NB4 (cell line): ENCODE measurements at regions not wholly inside any gene's neighbourhood (a gene's known extent, or its start where the extent isn't known, plus 50 kb on each side); places are given as distances from the start of the nearest gene placed in this dataset.

Experiments used
- DNase-seq: peaks from one replicate; pipeline ENCODE4 v3.0.0; 2010; ENCODE audit warnings: low read depth
- H3K4me3 ChIP-seq: one replicate; pipeline ENCODE4 v1.5.1; 2011; ENCODE audit warnings: mild to moderate bottlenecking, low read depth, low read length, moderate library complexity
- CTCF ChIP-seq: IDR thresholded peaks from one replicate; pipeline ENCODE4 v1.5.1; 2012; ENCODE audit warnings: low read depth, low read length
- MYC ChIP-seq: IDR thresholded peaks from 2 replicates; pipeline ENCODE4 v1.6.1; 2011; ENCODE audit warnings: low read depth, low read length
- POLR2A ChIP-seq: IDR thresholded peaks from 2 replicates; pipeline ENCODE4 v1.6.1; 2011; ENCODE audit warnings: mild to moderate bottlenecking; ENCODE audit not compliant: insufficient read length; ENCODE audit errors: extremely low read depth
- TF ChIP-seq, protein P1 (sequence below): IDR thresholded peaks from 2 replicates; pipeline ENCODE4 v1.6.1; 2011; ENCODE audit warnings: low read depth, low read length

- H3K4me3 ChIP-seq, result no peak overlapping the region
- no peak for DNase-seq
- TF ChIP-seq CTCF (no peak), MYC (no peak)
Measured at GRCh38 chr18:56083523-56084287, 495.7 kb upstream of the TCF4 start.

DNA sequence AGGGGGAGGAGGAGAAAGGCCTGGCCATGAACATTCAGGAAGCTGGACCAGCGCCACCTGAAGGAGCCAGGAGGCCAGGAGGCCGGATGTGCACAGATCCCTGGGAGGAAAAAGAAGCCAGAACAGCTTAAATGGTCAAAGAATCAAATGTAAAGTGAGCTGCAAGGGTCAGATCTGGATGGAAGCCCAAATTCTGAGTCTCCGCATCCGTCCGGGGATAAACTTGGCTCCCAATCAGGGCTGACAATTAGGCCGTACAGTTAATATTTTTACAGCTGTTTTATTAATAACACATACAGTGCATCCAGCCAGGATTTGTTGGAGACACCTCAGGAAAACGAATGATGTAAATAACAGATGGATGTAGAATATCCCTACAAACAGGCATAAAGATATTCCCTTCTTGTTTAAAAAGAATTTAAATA lies 495.1 kb upstream of the TCF4 start:
- no peak for DNase-seq
- TF ChIP-seq POLR2A (no peak), CTCF (no peak), MYC (no peak)
- TF ChIP-seq, protein P1, sequence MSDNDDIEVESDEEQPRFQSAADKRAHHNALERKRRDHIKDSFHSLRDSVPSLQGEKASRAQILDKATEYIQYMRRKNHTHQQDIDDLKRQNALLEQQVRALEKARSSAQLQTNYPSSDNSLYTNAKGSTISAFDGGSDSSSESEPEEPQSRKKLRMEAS, result no peak
- no peak overlapping the region for H3K4me3 ChIP-seq

- TF ChIP-seq, protein P1, result no peak
- no peak for TF ChIP-seq CTCF
- no peak for TF ChIP-seq MYC
- no peak for TF ChIP-seq POLR2A
- no peak for DNase-seq
- no peak overlapping the region for H3K4me3 ChIP-seq
Measured at GRCh38 chr18:56076723-56077122, 488.7 kb upstream of the TCF4 start.

DNA sequence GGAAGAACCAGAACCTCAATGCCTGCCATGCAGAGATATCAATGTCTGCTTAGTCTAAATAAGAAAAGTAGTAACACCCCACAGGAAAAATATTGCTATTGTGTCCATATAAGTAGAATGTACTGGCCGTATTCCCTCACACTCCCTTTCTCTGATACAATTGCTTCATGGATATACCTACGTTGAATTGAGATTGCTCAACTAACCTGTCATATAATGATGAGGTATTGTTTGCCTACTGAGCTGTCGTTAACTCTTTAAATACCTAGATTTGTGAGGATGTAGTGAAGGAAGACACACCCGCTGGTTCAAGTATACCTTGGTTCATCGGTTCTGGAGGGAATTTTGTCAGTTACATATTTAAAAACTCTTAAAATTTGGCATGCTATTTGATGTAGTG lies 480.7 kb upstream of the TCF4 start:
- H3K4me3 ChIP-seq, result no peak overlapping the region
- no peak for DNase-seq

GRCh38 chr18:56067969-56068671 lies 480.1 kb upstream of the TCF4 start:
- TF ChIP-seq, protein P1, result no peak
- TF ChIP-seq CTCF, result no peak
- TF ChIP-seq MYC, result no peak
- no peak for TF ChIP-seq POLR2A
- no peak for DNase-seq
- H3K4me3 ChIP-seq, result no peak overlapping the region

More for the DNA sequence above, 480.7 kb upstream of the TCF4 start:
- no peak for TF ChIP-seq POLR2A
- TF ChIP-seq, protein P1, result no peak
- no peak for TF ChIP-seq MYC
- no peak for TF ChIP-seq CTCF
